Ishikawa (cell line): ENCODE measurements at regions not wholly inside any gene's neighbourhood (a gene's known extent, or its start where the extent isn't known, plus 50 kb on each side); places are given as distances from the start of the nearest gene placed in this dataset.

Experiments used
- CEBPB ChIP-seq: IDR thresholded peaks from 2 replicates; pipeline ENCODE4 v1.6.1; 2012
- CREB1 ChIP-seq: IDR thresholded peaks from 2 replicates; pipeline ENCODE4 v1.6.1; 2012; ENCODE audit warnings: low read depth
- EGR1 ChIP-seq: IDR thresholded peaks from 2 replicates; pipeline ENCODE4 v1.6.1; 2012
- EP300 ChIP-seq: IDR thresholded peaks from 2 replicates; pipeline ENCODE4 v1.6.1; 2012; ENCODE audit warnings: borderline replicate concordance
- FOXM1 ChIP-seq: IDR thresholded peaks from 2 replicates; pipeline ENCODE4 v1.6.1; 2012; ENCODE audit warnings: low read depth, borderline replicate concordance
- NFIC ChIP-seq: IDR thresholded peaks from 2 replicates; pipeline ENCODE4 v1.6.1; 2012
- RAD21 ChIP-seq: IDR thresholded peaks from 2 replicates; pipeline ENCODE4 v1.6.1; 2012; ENCODE audit warnings: low read depth
- TAF1 ChIP-seq: IDR thresholded peaks from 2 replicates; pipeline ENCODE4 v1.6.1; 2012; ENCODE audit warnings: low read depth, mild to moderate bottlenecking
- TCF12 ChIP-seq: IDR thresholded peaks from 2 replicates; pipeline ENCODE4 v1.6.1; 2012; ENCODE audit warnings: low read depth
- TEAD4 ChIP-seq: IDR thresholded peaks from 2 replicates; pipeline ENCODE4 v1.6.1; 2012
- YY1 ChIP-seq: IDR thresholded peaks from 2 replicates; pipeline ENCODE4 v1.6.1; 2012; ENCODE audit warnings: low read depth
- ZBTB7A ChIP-seq: IDR thresholded peaks from 2 replicates; pipeline ENCODE4 v1.6.1; 2012; ENCODE audit warnings: low read depth
- TF ChIP-seq, protein P1 (sequence below): IDR thresholded peaks from 2 replicates; pipeline ENCODE4 v1.6.1; 2012
- TF ChIP-seq, protein P2 (sequence below): IDR thresholded peaks from 2 replicates; pipeline ENCODE4 v1.6.1; 2012; ENCODE audit warnings: low read depth, mild to moderate bottlenecking
- TF ChIP-seq, protein P3 (sequence below): IDR thresholded peaks from 2 replicates; pipeline ENCODE4 v1.6.1; 2012

DNA sequence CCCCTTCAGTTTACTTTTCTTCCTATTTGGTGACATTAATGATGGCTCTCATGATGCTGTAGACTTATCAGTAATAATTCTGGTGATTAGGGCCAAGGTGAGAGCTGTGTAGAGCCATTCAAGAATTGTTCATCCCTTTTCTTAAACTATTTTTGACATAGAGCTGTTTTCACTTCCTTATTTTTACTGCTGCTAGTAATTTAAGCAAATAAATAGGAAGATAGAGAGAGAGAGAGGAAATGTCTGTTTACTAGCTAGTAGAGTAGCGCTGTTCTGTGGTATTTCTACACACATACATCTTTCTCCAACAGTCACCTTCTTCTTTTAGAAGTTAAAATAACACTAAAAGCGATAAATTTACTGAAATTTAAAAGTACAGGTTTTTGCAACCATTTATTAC, 678.0 kb upstream of the ZP4 start:
- no peak for TF ChIP-seq RAD21
- no peak for TF ChIP-seq FOXM1

DNA sequence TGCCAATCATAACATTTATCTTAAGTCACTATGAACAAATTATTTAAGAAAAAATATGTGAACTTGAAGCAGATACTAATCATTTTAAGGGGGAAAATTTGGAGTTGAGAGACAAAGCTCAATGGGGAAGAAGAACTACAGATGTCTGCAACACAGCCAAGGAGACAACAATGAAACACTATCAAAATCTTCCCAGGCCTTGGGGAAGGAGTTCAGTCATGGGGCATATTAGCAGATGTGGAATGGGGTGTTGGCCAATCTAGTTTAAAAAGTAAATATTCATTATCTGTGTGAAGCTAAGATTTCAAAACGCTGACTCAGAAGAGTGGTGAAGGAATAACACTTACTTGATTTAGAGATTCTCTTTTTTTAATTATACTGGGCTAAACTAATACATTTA, 671.6 kb upstream of the ZP4 start:
- TF ChIP-seq CEBPB (no peak), CREB1 (no peak), YY1 (no peak), FOXM1 (no peak), RAD21 (no peak), NFIC (no peak), ZBTB7A (no peak), TAF1 (no peak), EGR1 (no peak), TCF12 (no peak), EP300 (no peak), TEAD4 (no peak)
- TF ChIP-seq, protein P1, sequence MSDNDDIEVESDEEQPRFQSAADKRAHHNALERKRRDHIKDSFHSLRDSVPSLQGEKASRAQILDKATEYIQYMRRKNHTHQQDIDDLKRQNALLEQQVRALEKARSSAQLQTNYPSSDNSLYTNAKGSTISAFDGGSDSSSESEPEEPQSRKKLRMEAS, result no peak
- TF ChIP-seq, protein P2, sequence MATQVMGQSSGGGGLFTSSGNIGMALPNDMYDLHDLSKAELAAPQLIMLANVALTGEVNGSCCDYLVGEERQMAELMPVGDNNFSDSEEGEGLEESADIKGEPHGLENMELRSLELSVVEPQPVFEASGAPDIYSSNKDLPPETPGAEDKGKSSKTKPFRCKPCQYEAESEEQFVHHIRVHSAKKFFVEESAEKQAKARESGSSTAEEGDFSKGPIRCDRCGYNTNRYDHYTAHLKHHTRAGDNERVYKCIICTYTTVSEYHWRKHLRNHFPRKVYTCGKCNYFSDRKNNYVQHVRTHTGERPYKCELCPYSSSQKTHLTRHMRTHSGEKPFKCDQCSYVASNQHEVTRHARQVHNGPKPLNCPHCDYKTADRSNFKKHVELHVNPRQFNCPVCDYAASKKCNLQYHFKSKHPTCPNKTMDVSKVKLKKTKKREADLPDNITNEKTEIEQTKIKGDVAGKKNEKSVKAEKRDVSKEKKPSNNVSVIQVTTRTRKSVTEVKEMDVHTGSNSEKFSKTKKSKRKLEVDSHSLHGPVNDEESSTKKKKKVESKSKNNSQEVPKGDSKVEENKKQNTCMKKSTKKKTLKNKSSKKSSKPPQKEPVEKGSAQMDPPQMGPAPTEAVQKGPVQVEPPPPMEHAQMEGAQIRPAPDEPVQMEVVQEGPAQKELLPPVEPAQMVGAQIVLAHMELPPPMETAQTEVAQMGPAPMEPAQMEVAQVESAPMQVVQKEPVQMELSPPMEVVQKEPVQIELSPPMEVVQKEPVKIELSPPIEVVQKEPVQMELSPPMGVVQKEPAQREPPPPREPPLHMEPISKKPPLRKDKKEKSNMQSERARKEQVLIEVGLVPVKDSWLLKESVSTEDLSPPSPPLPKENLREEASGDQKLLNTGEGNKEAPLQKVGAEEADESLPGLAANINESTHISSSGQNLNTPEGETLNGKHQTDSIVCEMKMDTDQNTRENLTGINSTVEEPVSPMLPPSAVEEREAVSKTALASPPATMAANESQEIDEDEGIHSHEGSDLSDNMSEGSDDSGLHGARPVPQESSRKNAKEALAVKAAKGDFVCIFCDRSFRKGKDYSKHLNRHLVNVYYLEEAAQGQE, result no peak
- TF ChIP-seq, protein P3, sequence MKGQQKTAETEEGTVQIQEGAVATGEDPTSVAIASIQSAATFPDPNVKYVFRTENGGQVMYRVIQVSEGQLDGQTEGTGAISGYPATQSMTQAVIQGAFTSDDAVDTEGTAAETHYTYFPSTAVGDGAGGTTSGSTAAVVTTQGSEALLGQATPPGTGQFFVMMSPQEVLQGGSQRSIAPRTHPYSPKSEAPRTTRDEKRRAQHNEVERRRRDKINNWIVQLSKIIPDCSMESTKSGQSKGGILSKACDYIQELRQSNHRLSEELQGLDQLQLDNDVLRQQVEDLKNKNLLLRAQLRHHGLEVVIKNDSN, result no peak

GRCh38 chr1:238558746-238559145, 668.0 kb upstream of the ZP4 start:
- TF ChIP-seq, protein P1, result no peak
- TF ChIP-seq, protein P3, result no peak
- no peak for TF ChIP-seq YY1
- TF ChIP-seq, protein P2, result no peak
- no peak for TF ChIP-seq TAF1
- TF ChIP-seq TCF12, result no peak
- TF ChIP-seq EP300, result no peak
- TF ChIP-seq TEAD4, result no peak

- TF ChIP-seq EGR1 (no peak), FOXM1 (no peak), RAD21 (no peak), ZBTB7A (no peak), EP300 (no peak), CEBPB (no peak), YY1 (no peak), TAF1 (no peak), CREB1 (no peak), NFIC (no peak; the same call in 1 of the 2 replicates), TCF12 (no peak), TEAD4 (no peak; the same call in 1 of the 2 replicates)
- TF ChIP-seq, protein P3, result no peak
- TF ChIP-seq, protein P2, result no peak
- TF ChIP-seq, protein P1, result no peak
Observed at GRCh38 chr1:238558156-238558555, 667.4 kb upstream of the ZP4 start.
